Activated CD8-positive, alpha-beta memory T cell treated with anti-CD3 and anti-CD28 coated beads for 1 hour (primary cell): ENCODE measurements at regions not wholly inside any gene's neighbourhood (a gene's known extent, or its start where the extent isn't known, plus 50 kb on each side); places are given as distances from the start of the nearest gene placed in this dataset.

Source experiments
- DNase-seq, 2 donors: peaks; one replicate each; pipeline ENCODE4 v3.0.0-alpha.2; 2020; ENCODE audit warnings: low read depth in 1 of 2; ENCODE audit errors: extremely low read depth in 1 of 2

GRCh38 chr5:79871364-79872120, 119.5 kb downstream of the MTX3 start:
- no peak for DNase-seq

GRCh38 chr5:79868163-79868670, 122.8 kb downstream of the MTX3 start:
- DNase-seq, result no peak

- DNase-seq, result no peak
These were observed 125.5 kb downstream of the MTX3 start for GRCh38 chr5:79865579-79865978.

- DNase-seq, result no peak
These were observed 126.7 kb downstream of the MTX3 start for GRCh38 chr5:79864364-79864763.

- no peak for DNase-seq
These were observed 131.5 kb downstream of the MTX3 start for GRCh38 chr5:79859588-79859987.

- no peak for DNase-seq
These were observed 132.7 kb downstream of the MTX3 start for GRCh38 chr5:79858410-79858723.

GRCh38 chr5:79857714-79858409, 133.2 kb downstream of the MTX3 start:
- DNase-seq, result peak; percentile 33 to 67

- no peak for DNase-seq
These were observed 134.5 kb downstream of the MTX3 start for GRCh38 chr5:79856456-79857055.

- no peak for DNase-seq
These were observed 137.2 kb downstream of the MTX3 start for GRCh38 chr5:79853676-79854418.

- DNase-seq, result no peak
These were observed 138.0 kb downstream of the MTX3 start for GRCh38 chr5:79853028-79853427.

GRCh38 chr5:79851391-79851863, 139.6 kb downstream of the MTX3 start:
- DNase-seq, result no peak

- no peak for DNase-seq
These were observed 140.1 kb downstream of the MTX3 start for GRCh38 chr5:79850941-79851340.

- no peak for DNase-seq
These were observed 140.7 kb downstream of the MTX3 start for GRCh38 chr5:79850316-79850822.

- DNase-seq, result no peak
These were observed 141.4 kb downstream of the MTX3 start for GRCh38 chr5:79849486-79850315.
